ENCODE measurements at regions not wholly inside any gene's neighbourhood (a gene's known extent, or its start where the extent isn't known, plus 50 kb on each side); places are given as distances from the start of the nearest gene placed in this dataset.

DNA sequence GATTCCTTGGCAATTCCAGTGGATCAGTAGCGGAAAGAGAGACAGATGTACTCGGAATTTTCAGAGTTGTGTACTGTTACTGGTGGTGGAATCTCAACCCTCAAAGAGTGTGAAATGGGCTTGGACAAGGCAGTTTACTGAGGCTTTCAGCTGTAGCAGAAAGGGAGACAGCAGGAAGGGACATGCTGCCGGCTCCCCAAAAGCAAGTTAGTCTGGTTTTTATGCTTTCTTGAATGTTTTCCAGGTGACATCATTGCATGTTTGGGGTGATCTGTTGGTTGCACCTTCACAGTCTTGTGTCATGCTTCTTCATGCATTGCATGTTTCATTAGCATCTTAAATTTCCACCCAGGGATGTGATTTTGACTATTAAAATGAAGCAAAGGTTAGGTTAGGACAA is 1282.2 kb downstream of the ADGRL3 start:
- TF ChIP-seq POLR2A (IDR thresholded peaks at IDR 0.05) = no peak
- TF ChIP-seq, protein P1, sequence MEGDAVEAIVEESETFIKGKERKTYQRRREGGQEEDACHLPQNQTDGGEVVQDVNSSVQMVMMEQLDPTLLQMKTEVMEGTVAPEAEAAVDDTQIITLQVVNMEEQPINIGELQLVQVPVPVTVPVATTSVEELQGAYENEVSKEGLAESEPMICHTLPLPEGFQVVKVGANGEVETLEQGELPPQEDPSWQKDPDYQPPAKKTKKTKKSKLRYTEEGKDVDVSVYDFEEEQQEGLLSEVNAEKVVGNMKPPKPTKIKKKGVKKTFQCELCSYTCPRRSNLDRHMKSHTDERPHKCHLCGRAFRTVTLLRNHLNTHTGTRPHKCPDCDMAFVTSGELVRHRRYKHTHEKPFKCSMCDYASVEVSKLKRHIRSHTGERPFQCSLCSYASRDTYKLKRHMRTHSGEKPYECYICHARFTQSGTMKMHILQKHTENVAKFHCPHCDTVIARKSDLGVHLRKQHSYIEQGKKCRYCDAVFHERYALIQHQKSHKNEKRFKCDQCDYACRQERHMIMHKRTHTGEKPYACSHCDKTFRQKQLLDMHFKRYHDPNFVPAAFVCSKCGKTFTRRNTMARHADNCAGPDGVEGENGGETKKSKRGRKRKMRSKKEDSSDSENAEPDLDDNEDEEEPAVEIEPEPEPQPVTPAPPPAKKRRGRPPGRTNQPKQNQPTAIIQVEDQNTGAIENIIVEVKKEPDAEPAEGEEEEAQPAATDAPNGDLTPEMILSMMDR (IDR thresholded peaks at IDR 0.05) = no peak

Measured in uterus (tissue), 2 donors.